Smooth muscle cell (in vitro differentiated cells): ENCODE measurements at regions not wholly inside any gene's neighbourhood (a gene's known extent, or its start where the extent isn't known, plus 50 kb on each side); places are given as distances from the start of the nearest gene placed in this dataset.
"Not testable (repeated sequence)": the region's sequence is repeated elsewhere in the genome, so short reads cannot be mapped to it uniquely, and the experiment has no call there.

Source experiments
- DNase-seq: peaks from one replicate; lab custom pipeline; 2025; ENCODE audit not compliant: unreplicated experiment; lab: John Stamatoyannopoulos, UW
- H2AFZ ChIP-seq: fragments of 200-600 bp; sonication (generic); 2 replicates; pipeline ENCODE4 v1.6.0; 2016; ENCODE audit warnings: antibody characterized with exemption, low read depth, mild to moderate bottlenecking
- H3F3A ChIP-seq: fragments of 200-600 bp; sonication (generic); 2 replicates; pipeline ENCODE4 v1.6.0; 2017; ENCODE audit warnings: antibody characterized with exemption, low read depth
- H3K27ac ChIP-seq: fragments of 200-600 bp; sonication (generic); 2 replicates; pipeline ENCODE4 v1.5.1; 2016; ENCODE audit warnings: low read depth, mild to moderate bottlenecking
- H3K27me3 ChIP-seq: fragments of 200-600 bp; sonication (generic); 2 replicates; pipeline ENCODE4 v1.6.1; 2016; ENCODE audit warnings: low read depth, mild to moderate bottlenecking
- H3K36me3 ChIP-seq: fragments of 200-600 bp; sonication (generic); 2 replicates; pipeline ENCODE4 v1.5.1; 2016; ENCODE audit warnings: low read depth
- H3K4me1 ChIP-seq: fragments of 200-600 bp; sonication (generic); 2 replicates; pipeline ENCODE4 v1.5.1; 2016; ENCODE audit warnings: low read depth
- H3K4me2 ChIP-seq: fragments of 200-600 bp; sonication (generic); 2 replicates; pipeline ENCODE4 v1.6.0; 2016; ENCODE audit warnings: mild to moderate bottlenecking
- H3K4me3 ChIP-seq: fragments of 200-600 bp; sonication (generic); 2 replicates; pipeline ENCODE4 v1.5.1; 2016; ENCODE audit warnings: mild to moderate bottlenecking
- H3K79me2 ChIP-seq: fragments of 200-600 bp; sonication (generic); 2 replicates; pipeline ENCODE4 v1.6.0; 2016; ENCODE audit warnings: low read depth, mild to moderate bottlenecking
- H3K9ac ChIP-seq: fragments of 200-600 bp; sonication (generic); 2 replicates; pipeline ENCODE4 v1.6.0; 2016; ENCODE audit warnings: low read depth
- H3K9me3 ChIP-seq: fragments of 200-600 bp; sonication (generic); replicated peaks from 2 replicates; pipeline ENCODE4 v1.5.1; 2016; ENCODE audit warnings: low read depth
- H4K20me1 ChIP-seq: fragments of 200-600 bp; sonication (generic); 2 replicates; pipeline ENCODE4 v1.6.0; 2016; ENCODE audit warnings: low read depth
- WGBS: methylation state at CpG from one replicate; pipeline ENCODE4 v1.1.7; 2016; ENCODE audit warnings: low lambda C conversion rate; 5-methylcytosine and 5-hydroxymethylcytosine counted together
- TF ChIP-seq, protein P1 (sequence below): fragments of 200-600 bp; sonication (generic); IDR thresholded peaks from 2 replicates; pipeline ENCODE4 v1.5.1; 2017; ENCODE audit warnings: borderline replicate concordance, mild to moderate bottlenecking, antibody characterized with exemption; ENCODE audit not compliant: insufficient read depth, poor library complexity, severe bottlenecking

DNA sequence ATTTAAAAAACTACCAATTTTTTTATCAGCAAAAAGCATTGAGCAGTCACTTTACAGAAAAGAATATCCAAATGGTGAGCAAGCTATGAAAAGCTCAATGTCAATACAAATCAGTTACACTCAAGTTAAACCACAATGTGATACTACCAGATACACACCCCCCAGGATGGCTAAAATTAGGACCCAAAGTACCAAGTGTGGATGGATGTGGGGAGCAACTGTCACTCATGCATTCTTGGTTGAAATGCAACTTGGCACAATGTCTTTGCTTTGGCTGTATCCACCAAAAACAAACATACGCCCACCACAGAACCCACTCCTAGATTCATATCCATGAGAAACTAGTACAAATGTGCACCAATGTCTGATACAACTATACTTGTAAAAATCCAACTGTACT, 120.0 kb upstream of the IRX1 start:
- Histone ChIP-seq H3K4me2 (no peak overlapping the region), H3K79me2 (no peaks in the 10 kb centered on the region), H3K36me3 (no peaks in the 10 kb centered on the region), H3K27me3 (no peaks in the 10 kb centered on the region), H3K4me1 (no peaks in the 10 kb centered on the region), H3K27ac (no peak overlapping the region), H4K20me1 (no peaks in the 10 kb centered on the region), H3K4me3 (no peak overlapping the region), H3K9me3 (peaks cover 3% of the 10 kb centered on the region), H3K9ac (no peak overlapping the region), H3F3A (no peaks in the 10 kb centered on the region), H2AFZ (no peak overlapping the region)
- DNase-seq = no peak
- 100% methylated on average over 1 of the region's 1 CpG for WGBS
- TF ChIP-seq, protein P1, sequence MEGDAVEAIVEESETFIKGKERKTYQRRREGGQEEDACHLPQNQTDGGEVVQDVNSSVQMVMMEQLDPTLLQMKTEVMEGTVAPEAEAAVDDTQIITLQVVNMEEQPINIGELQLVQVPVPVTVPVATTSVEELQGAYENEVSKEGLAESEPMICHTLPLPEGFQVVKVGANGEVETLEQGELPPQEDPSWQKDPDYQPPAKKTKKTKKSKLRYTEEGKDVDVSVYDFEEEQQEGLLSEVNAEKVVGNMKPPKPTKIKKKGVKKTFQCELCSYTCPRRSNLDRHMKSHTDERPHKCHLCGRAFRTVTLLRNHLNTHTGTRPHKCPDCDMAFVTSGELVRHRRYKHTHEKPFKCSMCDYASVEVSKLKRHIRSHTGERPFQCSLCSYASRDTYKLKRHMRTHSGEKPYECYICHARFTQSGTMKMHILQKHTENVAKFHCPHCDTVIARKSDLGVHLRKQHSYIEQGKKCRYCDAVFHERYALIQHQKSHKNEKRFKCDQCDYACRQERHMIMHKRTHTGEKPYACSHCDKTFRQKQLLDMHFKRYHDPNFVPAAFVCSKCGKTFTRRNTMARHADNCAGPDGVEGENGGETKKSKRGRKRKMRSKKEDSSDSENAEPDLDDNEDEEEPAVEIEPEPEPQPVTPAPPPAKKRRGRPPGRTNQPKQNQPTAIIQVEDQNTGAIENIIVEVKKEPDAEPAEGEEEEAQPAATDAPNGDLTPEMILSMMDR = no peak

DNA sequence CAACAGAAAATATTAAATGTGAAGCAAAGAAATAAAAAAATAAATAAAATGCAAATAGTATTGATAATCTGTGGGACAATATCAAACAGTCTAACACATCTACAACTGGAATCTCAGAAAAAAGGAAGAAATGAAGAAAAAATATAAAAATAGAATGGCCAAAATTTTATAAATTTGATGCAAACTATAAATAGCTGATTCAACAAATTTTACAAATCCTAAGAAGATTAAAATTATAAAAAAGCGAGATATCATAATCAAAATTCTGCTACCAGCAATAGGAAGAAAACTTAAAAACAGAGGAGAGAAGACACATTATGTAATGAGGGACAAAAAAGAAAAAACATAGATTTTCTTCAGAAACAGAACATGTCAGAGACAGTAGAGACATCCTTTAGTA, 129.2 kb upstream of the IRX1 start:
- Histone ChIP-seq H3K4me3 (no peak overlapping the region), H3K27me3 (no peaks in the 10 kb centered on the region), H3K79me2 (no peaks in the 10 kb centered on the region), H3K36me3 (no peaks in the 10 kb centered on the region), H3K9ac (no peak overlapping the region), H2AFZ (no peak overlapping the region), H4K20me1 (no peaks in the 10 kb centered on the region), H3K4me1 (no peaks in the 10 kb centered on the region), H3K4me2 (no peak overlapping the region), H3F3A (no peaks in the 10 kb centered on the region), H3K27ac (no peak overlapping the region), H3K9me3 (no peaks in the 10 kb centered on the region)
- WGBS = 81% methylated on average over 1 of the region's 1 CpG
- TF ChIP-seq, protein P1 = no peak
- no peak for DNase-seq

DNA sequence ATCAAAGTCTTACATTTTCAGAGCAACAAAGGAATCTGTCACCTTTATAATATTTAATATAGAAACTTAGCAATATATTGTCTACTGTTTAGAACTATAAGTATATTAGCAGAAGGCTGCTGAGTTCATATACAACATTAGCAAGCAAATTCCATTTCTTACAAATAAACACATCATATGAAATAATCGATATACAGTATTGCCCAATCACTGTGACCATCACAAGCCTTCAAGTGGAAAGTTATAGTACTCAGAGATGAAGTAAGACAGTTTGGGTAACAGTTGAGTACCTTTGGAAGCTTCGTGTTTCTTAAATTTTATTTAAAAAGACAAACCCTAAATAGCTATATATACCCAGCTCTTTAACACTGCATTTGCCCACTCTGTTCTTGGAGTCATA, 135.2 kb upstream of the IRX1 start:
- Histone ChIP-seq H3K4me2 (no peak overlapping the region), H4K20me1 (no peaks in the 10 kb centered on the region), H3K4me3 (no peak overlapping the region), H3K9ac (no peak overlapping the region), H3F3A (no peaks in the 10 kb centered on the region), H3K4me1 (no peaks in the 10 kb centered on the region), H3K27ac (no peak overlapping the region), H3K36me3 (no peaks in the 10 kb centered on the region), H2AFZ (no peak overlapping the region), H3K9me3 (no peaks in the 10 kb centered on the region), H3K79me2 (no peaks in the 10 kb centered on the region), H3K27me3 (no peaks in the 10 kb centered on the region)
- TF ChIP-seq, protein P1 = no peak
- WGBS = 84% methylated on average over 2 of the region's 2 CpGs
- no peak for DNase-seq

DNA sequence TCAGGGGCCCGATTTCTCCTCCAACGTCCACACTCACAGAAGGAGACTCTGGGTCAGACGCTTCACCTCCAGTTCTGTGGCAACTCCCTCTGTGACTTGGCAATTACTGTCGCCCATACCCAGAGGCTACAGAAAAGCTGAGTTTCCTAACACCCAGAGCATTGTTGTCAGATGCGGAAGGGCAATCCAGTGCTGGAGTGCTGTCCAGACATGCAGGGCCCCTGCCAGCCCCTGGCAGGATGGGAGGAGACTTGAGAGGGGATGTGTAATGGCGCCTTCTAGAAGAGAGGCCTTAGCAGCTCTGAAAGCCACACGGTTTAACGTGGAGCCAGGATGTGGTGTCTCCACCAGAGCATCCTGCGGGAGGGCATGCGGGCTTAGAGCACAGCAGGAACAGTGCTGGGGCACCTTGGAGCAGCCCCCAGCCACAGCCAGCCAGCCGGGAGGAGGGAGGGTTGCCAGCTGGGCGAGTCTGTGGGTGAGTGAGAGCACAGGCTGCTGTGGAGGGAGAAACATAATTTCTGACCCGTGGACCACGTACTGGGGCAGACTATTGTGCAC, 139.4 kb upstream of the IRX1 start:
- no peak overlapping the region for H2AFZ ChIP-seq
- H3K79me2 ChIP-seq = no peaks in the 10 kb centered on the region
- no peak overlapping the region for H3K9ac ChIP-seq
- H3K27me3 ChIP-seq = no peaks in the 10 kb centered on the region
- no peaks in the 10 kb centered on the region for H3F3A ChIP-seq
- H3K4me2 ChIP-seq = no peak overlapping the region
- 77% methylated on average over 14 of the region's 14 CpGs for WGBS
- no peak overlapping the region for H3K4me3 ChIP-seq
- no peak for DNase-seq
- no peaks in the 10 kb centered on the region for H3K36me3 ChIP-seq
- H3K27ac ChIP-seq = no peak overlapping the region
- H3K9me3 ChIP-seq = no peaks in the 10 kb centered on the region
- TF ChIP-seq, protein P1 = no peak
- no peaks in the 10 kb centered on the region for H4K20me1 ChIP-seq
- H3K4me1 ChIP-seq = no peaks in the 10 kb centered on the region

DNA sequence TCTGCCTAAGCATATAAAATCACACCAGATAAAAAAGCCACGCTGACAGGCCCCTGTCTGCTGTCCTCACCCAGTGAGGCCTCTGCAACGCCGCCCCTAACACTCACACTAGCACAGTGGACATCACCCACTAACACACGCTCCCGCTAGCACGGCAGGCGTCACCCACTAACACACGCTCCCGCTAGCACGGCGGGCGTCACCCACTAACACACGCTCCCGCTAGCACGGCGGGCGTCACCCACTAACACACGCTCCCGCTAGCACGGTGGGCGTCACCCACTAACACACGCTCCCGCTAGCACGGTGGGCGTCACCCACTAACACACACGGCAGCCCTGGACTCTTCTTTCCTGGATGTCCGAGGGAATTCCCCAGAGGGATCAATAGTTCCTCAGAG, 141.6 kb upstream of the IRX1 start:
- not testable (repeated sequence) for H3K9ac ChIP-seq, H3K4me1 ChIP-seq, H2AFZ ChIP-seq, H3K27me3 ChIP-seq, H3K79me2 ChIP-seq, H3K9me3 ChIP-seq, H4K20me1 ChIP-seq, H3F3A ChIP-seq, DNase-seq, H3K4me3 ChIP-seq, H3K4me2 ChIP-seq, H3K27ac ChIP-seq, H3K36me3 ChIP-seq
- WGBS = 94% methylated on average over 27 of the region's 27 CpGs
